GM03348 (cell line): ENCODE measurements at regions not wholly inside any gene's neighbourhood (a gene's known extent, or its start where the extent isn't known, plus 50 kb on each side); places are given as distances from the start of the nearest gene placed in this dataset.
"Not testable (repeated sequence)": the region's sequence is repeated elsewhere in the genome, so short reads cannot be mapped to it uniquely, and the experiment has no call there.

Source experiments
- DNase-seq: peaks from one replicate; pipeline ENCODE4 v3.0.0; 2012; ENCODE audit warnings: low spot score

- no peak for DNase-seq
Observed at GRCh38 chr1:219058891-219059820, 114.5 kb upstream of the LYPLAL1 start.

- no peak for DNase-seq
Observed at GRCh38 chr1:219060798-219061197, 112.9 kb upstream of the LYPLAL1 start.

- no peak for DNase-seq
Observed at GRCh38 chr1:219062161-219062560, 111.5 kb upstream of the LYPLAL1 start.

GRCh38 chr1:219066098-219066497 lies 107.6 kb upstream of the LYPLAL1 start:
- DNase-seq = no peak

DNA sequence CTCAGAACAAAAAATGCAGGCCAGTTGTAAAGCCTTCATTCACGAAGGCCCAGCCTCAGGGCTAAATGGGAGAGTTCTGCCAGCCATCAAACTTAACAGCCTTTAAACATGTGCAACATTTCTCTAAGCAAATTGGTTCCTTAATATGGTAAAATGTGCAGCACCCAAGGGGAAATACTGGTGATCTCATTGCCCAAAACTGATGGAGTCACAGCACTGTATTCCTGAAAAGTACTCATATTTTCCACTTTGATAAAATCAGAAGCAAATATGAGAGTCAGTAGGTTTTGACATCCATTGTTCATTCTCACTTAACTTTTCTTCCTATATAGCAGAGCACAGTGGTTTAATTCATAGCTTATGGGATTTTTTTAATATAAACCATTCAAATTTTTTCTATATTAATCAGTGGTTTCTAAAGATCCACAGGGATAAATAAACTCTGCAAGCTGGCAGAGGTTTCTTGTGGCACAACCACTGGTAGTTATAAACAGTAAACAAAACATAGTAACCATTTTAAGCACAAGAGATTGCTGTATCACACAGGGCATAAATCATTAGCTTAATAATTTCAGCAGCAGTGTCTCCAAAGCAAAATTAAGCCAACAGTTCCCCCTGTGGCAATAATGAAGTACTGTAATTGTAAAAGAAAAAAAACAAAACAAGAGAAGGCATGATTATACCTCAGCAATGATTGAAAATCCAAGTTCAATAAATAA lies 106.9 kb upstream of the LYPLAL1 start:
- DNase-seq = peak; percentile 35

GRCh38 chr1:219067350-219067712 lies 106.3 kb upstream of the LYPLAL1 start:
- no peak for DNase-seq

- DNase-seq = not testable (repeated sequence)
Observed at GRCh38 chr1:219070395-219070794, 103.3 kb upstream of the LYPLAL1 start.

DNA sequence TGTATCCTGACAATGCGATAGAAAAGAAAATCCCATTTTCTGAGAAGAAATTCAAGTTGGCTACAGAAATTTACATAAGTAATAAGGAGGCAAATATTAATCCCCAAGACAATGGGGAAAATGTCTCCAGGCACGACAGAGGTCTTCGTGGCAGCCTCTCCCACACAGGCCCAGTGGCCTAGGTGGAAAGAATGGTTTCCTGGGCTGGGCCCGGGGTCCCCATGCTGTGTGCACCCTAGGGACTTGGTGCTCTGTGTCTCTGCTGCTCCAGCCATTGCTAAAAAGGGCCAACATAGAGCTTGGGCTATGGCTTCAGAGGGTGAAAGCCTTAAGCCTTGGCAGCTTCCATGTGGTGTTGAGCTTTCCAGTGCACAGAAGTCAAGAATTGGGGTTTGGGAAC lies 102.5 kb upstream of the LYPLAL1 start:
- DNase-seq = no peak

- DNase-seq = no peak
Observed at GRCh38 chr1:219072329-219072728, 101.3 kb upstream of the LYPLAL1 start.

- DNase-seq = no peak
Observed at GRCh38 chr1:219074084-219074728, 99.5 kb upstream of the LYPLAL1 start.

DNA sequence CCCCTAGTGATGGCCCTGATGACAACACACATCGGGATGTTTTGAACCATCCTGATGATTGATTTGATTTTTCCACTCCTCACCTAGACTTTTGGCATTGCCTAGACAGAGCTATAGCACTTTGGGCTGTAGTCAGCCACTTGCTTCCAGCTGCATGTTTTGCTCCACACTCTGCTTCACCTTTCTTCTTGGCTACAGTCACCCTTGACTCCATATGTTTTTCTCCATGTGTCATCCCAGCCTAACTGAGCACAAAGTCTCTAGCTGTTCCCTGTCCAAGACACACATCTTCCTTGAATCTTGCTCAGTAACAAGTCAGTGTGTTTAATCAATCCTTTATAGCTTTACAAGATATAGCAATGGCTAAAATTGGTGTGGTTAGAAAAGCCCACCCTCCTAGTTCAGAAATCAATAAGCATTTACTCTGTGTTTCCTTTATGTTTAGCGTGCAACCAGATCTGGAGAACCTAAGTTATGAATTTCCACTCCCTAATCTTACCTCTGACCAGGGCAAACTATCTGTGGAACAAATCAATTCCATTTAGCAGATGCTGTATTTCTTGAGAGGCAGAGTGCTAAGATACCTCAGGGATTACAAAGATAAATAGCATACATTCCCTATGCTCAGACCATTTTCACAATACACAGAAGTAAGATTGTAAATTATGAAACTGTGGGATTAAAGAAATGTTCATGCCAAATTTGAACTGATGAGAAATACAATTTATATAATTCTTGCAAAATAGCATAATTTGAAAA lies 98.4 kb upstream of the LYPLAL1 start:
- no peak for DNase-seq

GRCh38 chr1:219076326-219076937 lies 97.2 kb upstream of the LYPLAL1 start:
- no peak for DNase-seq

DNA sequence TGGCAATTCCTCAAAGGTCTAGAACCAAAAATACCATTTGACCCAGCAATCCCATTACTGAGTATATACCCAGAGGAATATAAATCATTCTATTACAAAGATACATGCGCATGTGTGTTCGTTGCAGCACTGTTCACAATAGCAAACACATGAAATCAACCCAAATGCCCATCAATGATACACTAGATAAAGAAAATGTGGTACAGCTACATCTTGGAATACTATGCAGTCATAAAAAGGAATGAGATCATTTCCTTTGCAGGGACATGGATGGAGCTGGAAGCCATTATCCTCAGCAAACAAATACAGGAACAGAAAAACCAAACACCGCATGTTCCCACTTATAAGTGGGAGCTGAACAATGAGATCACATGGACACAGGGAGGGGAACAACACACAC lies 95.9 kb upstream of the LYPLAL1 start:
- not testable (repeated sequence) for DNase-seq

DNA sequence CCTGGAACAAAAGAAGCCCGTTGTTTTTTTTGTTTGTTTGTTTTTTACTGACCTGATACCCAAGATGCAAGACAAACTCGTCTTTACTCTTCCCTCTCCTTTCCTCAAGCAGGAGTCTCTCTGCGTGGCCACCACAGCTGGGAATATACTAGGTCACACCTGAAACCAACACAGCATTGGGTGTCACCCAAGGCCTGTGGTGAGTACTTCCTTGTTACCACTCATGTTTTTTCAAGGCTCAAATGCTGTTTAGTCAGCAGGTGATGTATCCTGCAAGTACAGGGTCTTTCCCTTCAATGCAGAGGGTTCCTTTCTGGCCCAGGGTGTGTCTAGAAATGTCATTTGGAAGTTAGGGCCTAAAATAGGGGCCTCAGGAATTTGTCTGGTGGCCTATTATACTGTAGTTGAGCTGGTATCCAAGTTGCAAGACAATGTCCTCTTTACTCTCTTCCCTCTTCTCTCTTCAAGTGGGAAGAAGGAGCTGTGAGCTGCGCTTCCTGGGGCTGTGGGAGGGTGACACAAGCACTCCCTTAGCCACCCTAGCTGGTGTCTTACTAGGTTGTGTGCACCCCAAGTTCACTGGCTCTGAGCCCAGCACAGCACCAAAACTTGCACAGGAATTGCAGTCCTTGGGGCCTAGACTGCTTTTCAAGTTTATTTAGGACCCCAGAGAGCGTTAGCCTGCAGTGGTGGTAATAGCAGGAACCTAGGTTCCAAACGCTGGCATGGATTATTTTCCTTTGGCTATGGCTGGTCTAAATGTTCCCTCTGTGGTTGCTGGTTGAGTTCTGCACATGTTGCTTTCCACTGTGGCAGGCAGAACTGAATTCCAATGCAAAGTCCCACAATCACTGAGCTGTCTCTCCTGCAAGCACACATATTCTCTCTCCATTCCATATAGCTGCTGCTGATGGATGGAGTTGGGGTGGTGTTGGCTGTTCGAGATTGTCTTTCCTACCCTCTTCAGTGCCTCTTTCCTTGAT lies 91.4 kb upstream of the LYPLAL1 start:
- no peak for DNase-seq

- no peak for DNase-seq
Observed at GRCh38 chr1:219083631-219084030, 90.0 kb upstream of the LYPLAL1 start.

- DNase-seq = peak; percentile 45
Observed at GRCh38 chr1:219085082-219085481, 88.6 kb upstream of the LYPLAL1 start.

DNA sequence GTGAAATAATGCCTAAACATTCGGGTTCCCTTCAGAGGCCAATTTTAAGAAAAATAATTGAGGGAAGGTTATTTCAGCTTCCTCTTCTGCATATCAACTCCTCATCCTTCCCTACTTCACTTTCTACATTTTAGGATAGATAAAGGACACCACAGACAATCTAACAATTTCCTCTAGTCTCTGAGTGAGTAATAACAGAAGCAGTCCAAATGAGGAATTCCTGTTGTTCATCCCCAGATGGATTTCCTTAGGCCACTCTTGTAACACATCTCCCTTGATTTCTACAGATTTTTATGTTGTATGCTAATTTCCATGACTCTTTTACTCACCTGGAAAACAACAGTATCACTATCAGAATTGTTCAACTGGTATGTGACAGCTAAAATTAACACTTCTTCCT lies 87.7 kb upstream of the LYPLAL1 start:
- peak; percentile 51 for DNase-seq

DNA sequence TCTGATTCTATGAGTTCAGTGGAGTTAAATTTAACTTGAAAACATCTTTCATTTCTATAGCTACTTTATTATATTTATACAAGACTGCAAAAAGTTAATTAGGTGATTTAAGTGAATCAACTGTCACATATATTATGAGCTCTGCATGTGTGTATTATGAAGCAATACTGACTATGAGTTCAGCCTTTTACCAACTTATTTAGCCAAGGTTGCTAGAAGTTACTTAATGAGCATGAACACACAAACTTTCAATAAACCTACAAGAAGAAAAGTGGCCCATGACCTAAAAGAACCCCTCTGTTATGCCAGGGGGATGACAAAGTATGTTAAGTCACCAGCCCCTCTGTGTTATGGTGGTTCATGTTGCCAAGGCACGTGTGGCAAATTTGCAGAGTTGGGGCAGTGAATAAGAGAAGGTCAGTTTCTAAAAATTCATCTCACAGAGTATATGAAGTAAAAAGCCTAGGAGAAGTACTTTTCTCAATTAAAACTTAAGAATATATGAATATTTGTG lies 86.7 kb upstream of the LYPLAL1 start:
- no peak for DNase-seq

- DNase-seq = peak; percentile 80
Observed at GRCh38 chr1:219088778-219089557, 84.7 kb upstream of the LYPLAL1 start.
